GM12878 (cell line): ENCODE measurements at regions not wholly inside any gene's neighbourhood (a gene's known extent, or its start where the extent isn't known, plus 50 kb on each side); places are given as distances from the start of the nearest gene placed in this dataset.

Experiments
- ATAC-seq: fragments of 200-7000 bp; cut with Tn5 transposase; 3 replicates; pipeline ENCODE4 v1.9.1; 2020; ENCODE audit warnings: mild to moderate bottlenecking, moderate library complexity
- BruUV-seq: library from RNA; stranded (reverse); fragments of 400-500 nt; replicated peaks from 2 replicates; lab custom pipeline; 2021; lab: Mats Ljungman, UMichigan
- CTCF ChIA-PET: fragments of 300-600 bp; sonication (Branson Sonifier 250); formaldehyde crosslinking; extraction: SDS; loops from one replicate; lab custom pipeline; 2021; ENCODE audit warnings: inconsistent platforms; lab: Yijun Ruan, JAX
- POLR2A ChIA-PET: fragments of 350-600 bp; formaldehyde crosslinking; extraction: SDS; loops from one replicate; lab custom pipeline; 2021; ENCODE audit warnings: inconsistent platforms; lab: Charles Lee
- RAD21 ChIA-PET: fragments of 300-600 bp; sonication (Branson Sonifier 250); formaldehyde crosslinking; loops from one replicate; lab custom pipeline; 2023; ENCODE audit warnings: antibody characterized with exemption; ENCODE audit not compliant: unreplicated experiment; lab: Charles Lee
- SMC1A ChIA-PET: fragments of 300-600 bp; sonication (Branson Sonifier 250); formaldehyde crosslinking; loops from one replicate; lab custom pipeline; 2023; ENCODE audit not compliant: unreplicated experiment, uncharacterized antibody; lab: Charles Lee
- DNase-seq: peaks from one replicate; pipeline ENCODE4 v3.0.0-alpha.2; 2011; ENCODE audit warnings: low read depth, low spot score
- FAIRE-seq: peaks from 3 replicates; lab custom pipeline; 2011; peaks lifted over from hg19 to GRCh38; lab: Jason Lieb, UNC
- H2AFZ ChIP-seq: 2 replicates; pipeline ENCODE4 v1.6.0; 2011; ENCODE audit warnings: low read depth, low read length, control low read depth; ENCODE audit not compliant: control insufficient read depth
- H3K27ac ChIP-seq: 2 replicates; pipeline ENCODE4 v1.5.1; 2011; ENCODE audit warnings: control low read depth; ENCODE audit not compliant: control insufficient read depth, insufficient read depth
- H3K27me3 ChIP-seq, 2 experiments: replicated peaks in 1 of 2; 2 replicates each; pipeline versions ENCODE4 v1.6.0 to v1.6.1; 2011; ENCODE audit warnings: low read length in 1 of 2; ENCODE audit not compliant: control insufficient read depth in 2 of 2, insufficient read depth in 2 of 2
- H3K36me3 ChIP-seq, 2 experiments: 2 replicates each; pipeline ENCODE4 v1.5.1; 2011; ENCODE audit warnings: low read length in 1 of 2; ENCODE audit not compliant: control insufficient read depth in 2 of 2, insufficient read depth in 2 of 2
- H3K4me1 ChIP-seq: 2 replicates; pipeline ENCODE4 v1.6.1; 2011; ENCODE audit warnings: mild to moderate bottlenecking, low read length, moderate library complexity, mixed read lengths; ENCODE audit not compliant: control insufficient read depth, insufficient read depth
- H3K4me2 ChIP-seq: 2 replicates; pipeline ENCODE4 v1.6.0; 2011; ENCODE audit warnings: control low read depth; ENCODE audit not compliant: control insufficient read depth, insufficient read depth
- H3K4me3 ChIP-seq: fragments of 200-600 bp; sonication (generic); 2 replicates; pipeline ENCODE4 v1.5.1; 2016
- H3K79me2 ChIP-seq: 2 replicates; pipeline ENCODE4 v1.6.0; 2011; ENCODE audit warnings: low read length; ENCODE audit not compliant: control insufficient read depth, insufficient read depth
- H3K9ac ChIP-seq: 2 replicates; pipeline ENCODE4 v1.8.0; 2011; ENCODE audit warnings: low read length, control low read depth, mixed read lengths; ENCODE audit not compliant: control insufficient read depth, insufficient read depth
- H3K9me3 ChIP-seq: replicated peaks from 3 replicates; pipeline ENCODE4 v1.5.1; 2011; ENCODE audit warnings: mild to moderate bottlenecking, low read length; ENCODE audit not compliant: control insufficient read depth, insufficient read depth
- H4K20me1 ChIP-seq: 2 replicates; pipeline ENCODE4 v1.6.0; 2011; ENCODE audit not compliant: control insufficient read depth, insufficient read depth
- CHD4 ChIP-seq: fragments of 200-600 bp; sonication (generic); IDR thresholded peaks from 2 replicates; pipeline ENCODE4 v1.6.1; 2016; ENCODE audit warnings: mild to moderate bottlenecking
- CTCF ChIP-seq, 3 experiments: IDR thresholded peaks in 2 of 3; conservative IDR thresholded peaks in 1 of 3; 2 replicates each; pipeline ENCODE4 v1.5.1; 2011; ENCODE audit warnings: low read depth in 3 of 3, low read length in 3 of 3, mild to moderate bottlenecking in 3 of 3, control low read depth in 2 of 3, moderate library complexity in 2 of 3, inconsistent platforms in 1 of 3, mixed read lengths in 1 of 3; ENCODE audit not compliant: control insufficient read depth in 2 of 3, insufficient read depth in 1 of 3; ENCODE audit errors: extremely low read depth in 1 of 3
- EZH2 ChIP-seq: IDR thresholded peaks from 2 replicates; pipeline ENCODE4 v1.6.1; 2012; ENCODE audit warnings: low read depth, mild to moderate bottlenecking, control low read depth, inconsistent platforms, low read length, borderline replicate concordance; ENCODE audit not compliant: control insufficient read depth
- NR2F1 ChIP-seq: fragments of 450-650 bp; conservative IDR thresholded peaks from 2 replicates; pipeline ENCODE4 v1.6.1; 2017; ENCODE audit warnings: mild to moderate bottlenecking
- PAX8 ChIP-seq: fragments of 450-650 bp; IDR thresholded peaks from 2 replicates; pipeline ENCODE4 v1.6.1; 2017; ENCODE audit warnings: mild to moderate bottlenecking, moderate library complexity
- POU2F2 ChIP-seq: IDR thresholded peaks from 3 replicates; pipeline ENCODE4 v1.6.1; 2011; ENCODE audit warnings: low read depth, mild to moderate bottlenecking, low read length, borderline replicate concordance
- RELB ChIP-seq: fragments of 450-650 bp; IDR thresholded peaks from 2 replicates; pipeline ENCODE4 v1.6.1; 2017; ENCODE audit warnings: low read depth, mild to moderate bottlenecking, moderate library complexity
- ZNF274 ChIP-seq: IDR thresholded peaks from one replicate; pipeline ENCODE4 v1.8.0; 2011; ENCODE audit not compliant: insufficient read length, insufficient read depth
- WGBS: methylation state at CpG from one replicate; pipeline ENCODE4 v1.1.6; 2016; ENCODE audit warnings: low lambda C conversion rate; ENCODE audit not compliant: insufficient replicate concordance, insufficient coverage; ENCODE audit errors: missing lambda C conversion rate; 5-methylcytosine and 5-hydroxymethylcytosine counted together
- in situ Hi-C: fragments of 300-500 bp; cut with MboI; formaldehyde crosslinking; loops from 9 replicates; pipeline ENCODE4 v1.14.3; 2018; ENCODE audit warnings: mixed read lengths
- intact Hi-C: fragments of 100-400 bp; cut with micrococcal nuclease; formaldehyde crosslinking; loops from one replicate; pipeline ENCODE4 v1.14.2; 2022; ENCODE audit not compliant: unreplicated experiment
- TF ChIP-seq, protein P1 (sequence below): fragments of 450-650 bp; IDR thresholded peaks from 2 replicates; pipeline ENCODE4 v1.6.1; 2018; ENCODE audit warnings: borderline replicate concordance, mild to moderate bottlenecking; ENCODE audit not compliant: partially characterized antibody

- Histone ChIP-seq H3K4me2 (no peak overlapping the region), H3K27me3 (no peaks in the 10 kb centered on the region), H3K9me3 (no peaks in the 10 kb centered on the region), H3K79me2 (no peaks in the 10 kb centered on the region), H3K4me1 (no peaks in the 10 kb centered on the region), H4K20me1 (no peaks in the 10 kb centered on the region), H3K9ac (no peak overlapping the region), H3K36me3 (no peaks in the 10 kb centered on the region), H2AFZ (no peak overlapping the region)
- FAIRE-seq (no peak), DNase-seq (no peak), ATAC-seq (no peak)
- SMC1A ChIA-PET: no interaction called here
- RAD21 ChIA-PET: no interaction called here
- CTCF ChIA-PET: no interaction called here
- TF ChIP-seq EZH2 (no peak), CTCF (IDR thresholded peaks at IDR 0.05 in 2 of 3, conservative IDR thresholded peaks at IDR 0.05 in 1 of 3; ENCODE audit: control insufficient read depth in 2 of 3, extremely low read depth in 1 of 3, insufficient read depth in 1 of 3, low read depth in 3 of 3, low read length in 3 of 3) (no peak), ZNF274 (no peak), NR2F1 (no peak), PAX8 (no peak), CHD4 (no peak), RELB (no peak), POU2F2 (no peak)
- TF ChIP-seq, protein P1, sequence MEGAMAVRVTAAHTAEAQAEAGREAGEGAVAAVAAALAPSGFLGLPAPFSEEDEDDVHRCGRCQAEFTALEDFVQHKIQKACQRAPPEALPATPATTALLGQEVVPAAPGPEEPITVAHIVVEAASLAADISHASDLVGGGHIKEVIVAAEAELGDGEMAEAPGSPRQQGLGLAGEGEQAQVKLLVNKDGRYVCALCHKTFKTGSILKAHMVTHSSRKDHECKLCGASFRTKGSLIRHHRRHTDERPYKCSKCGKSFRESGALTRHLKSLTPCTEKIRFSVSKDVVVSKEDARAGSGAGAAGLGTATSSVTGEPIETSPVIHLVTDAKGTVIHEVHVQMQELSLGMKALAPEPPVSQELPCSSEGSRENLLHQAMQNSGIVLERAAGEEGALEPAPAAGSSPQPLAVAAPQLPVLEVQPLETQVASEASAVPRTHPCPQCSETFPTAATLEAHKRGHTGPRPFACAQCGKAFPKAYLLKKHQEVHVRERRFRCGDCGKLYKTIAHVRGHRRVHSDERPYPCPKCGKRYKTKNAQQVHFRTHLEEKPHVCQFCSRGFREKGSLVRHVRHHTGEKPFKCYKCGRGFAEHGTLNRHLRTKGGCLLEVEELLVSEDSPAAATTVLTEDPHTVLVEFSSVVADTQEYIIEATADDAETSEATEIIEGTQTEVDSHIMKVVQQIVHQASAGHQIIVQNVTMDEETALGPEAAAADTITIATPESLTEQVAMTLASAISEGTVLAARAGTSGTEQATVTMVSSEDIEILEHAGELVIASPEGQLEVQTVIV: no peak
- TF ChIP-seq, all 136 proteins: peak for 0
- intact Hi-C loops: no loop called here
- no peak overlapping the region for H3K27ac ChIP-seq
- WGBS: 50% methylated on average over 1 of the region's 1 CpG
- in situ Hi-C loops: no loop called here
- POLR2A ChIA-PET: no interaction called here
- BruUV-seq: no TSS peak
- no peak overlapping the region for H3K4me3 ChIP-seq
Measured at GRCh38 chr7:50834031-50834535, 51.4 kb upstream of the GRB10 start.
